ENCODE measurements at regions not wholly inside any gene's neighbourhood (a gene's known extent, or its start where the extent isn't known, plus 50 kb on each side); places are given as distances from the start of the nearest gene placed in this dataset.
A peak's percentile ranks its signal among the peaks of the same experiment; 100 is the strongest.

DNA sequence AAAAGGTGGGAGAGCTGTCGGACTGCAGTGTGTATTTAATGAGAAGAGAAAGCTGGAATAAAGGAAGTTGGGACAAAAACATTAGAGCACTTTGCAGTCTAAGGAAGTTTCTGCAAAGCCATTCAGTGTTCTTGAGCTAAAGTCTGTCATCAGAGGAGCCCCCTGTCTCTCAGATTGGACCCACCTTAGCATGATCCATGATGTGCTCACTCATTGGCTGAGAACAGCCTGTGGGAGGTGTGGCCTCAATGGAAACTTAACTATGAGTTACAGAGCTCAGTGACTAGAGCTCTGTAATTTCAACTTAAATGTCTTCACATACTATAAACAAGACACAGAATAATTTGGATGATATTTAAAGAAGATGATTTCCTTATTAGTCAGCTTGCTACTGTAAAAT, 437.0 kb downstream of the BTBD3 start:
- Histone ChIP-seq H3K27ac (ENCODE audit: low read length) (no peak overlapping the region), H3K4me1 (ENCODE audit: control insufficient read depth, insufficient read depth, low read length) (no peaks in the 10 kb centered on the region), H3K27me3 (ENCODE audit: control insufficient read depth in 1 of 2, insufficient read depth in 2 of 2, low read length in 2 of 2) (no peaks in the 10 kb centered on the region), H3K9ac (ENCODE audit: low read length in 2 of 2) (no peak overlapping the region), H3K9me3 (ENCODE audit: control insufficient read depth in 2 of 2, low read length in 2 of 2) (no peaks in the 10 kb centered on the region), H3K4me3 (ENCODE audit: low read length in 2 of 2) (peak overlapping the region in 1 of 2 donors; percentile 50), H3K36me3 (ENCODE audit: control insufficient read depth in 2 of 2, insufficient read depth in 2 of 2, low read length in 2 of 2) (no peaks in the 10 kb centered on the region)

- H3K27me3 ChIP-seq (ENCODE audit: control insufficient read depth in 1 of 2, insufficient read depth in 2 of 2, low read length in 2 of 2), result no peaks in the 10 kb centered on the region
- no peaks in the 10 kb centered on the region for H3K4me1 ChIP-seq (ENCODE audit: control insufficient read depth, insufficient read depth, low read length)
These were observed 437.5 kb downstream of the BTBD3 start for GRCh38 chr20:12355185-12355584.

GRCh38 chr20:12358006-12358654, 440.4 kb downstream of the BTBD3 start:
- H3K4me1 ChIP-seq (ENCODE audit: control insufficient read depth, insufficient read depth, low read length), result no peaks in the 10 kb centered on the region
- H3K9me3 ChIP-seq (ENCODE audit: control insufficient read depth in 2 of 2, low read length in 2 of 2), result no peaks in the 10 kb centered on the region
- no peaks in the 10 kb centered on the region for H3K36me3 ChIP-seq (ENCODE audit: control insufficient read depth in 2 of 2, insufficient read depth in 2 of 2, low read length in 2 of 2)
- no peak overlapping the region for H3K27ac ChIP-seq (ENCODE audit: low read length)
- H3K27me3 ChIP-seq (ENCODE audit: control insufficient read depth in 1 of 2, insufficient read depth in 2 of 2, low read length in 2 of 2), result no peaks in the 10 kb centered on the region
- H3K9ac ChIP-seq (ENCODE audit: low read length in 2 of 2), result no peak overlapping the region
- no peak overlapping the region for H3K4me3 ChIP-seq (ENCODE audit: low read length in 2 of 2)

More at GRCh38 chr20:12355185-12355584, 437.5 kb downstream of the BTBD3 start:
- Histone ChIP-seq H3K4me3 (ENCODE audit: low read length in 2 of 2) (no peak overlapping the region), H3K9me3 (ENCODE audit: control insufficient read depth in 2 of 2, low read length in 2 of 2) (no peaks in the 10 kb centered on the region), H3K9ac (ENCODE audit: low read length in 2 of 2) (no peak overlapping the region), H3K36me3 (ENCODE audit: control insufficient read depth in 2 of 2, insufficient read depth in 2 of 2, low read length in 2 of 2) (no peaks in the 10 kb centered on the region), H3K27ac (ENCODE audit: low read length) (no peak overlapping the region)

- H3K4me3 ChIP-seq (ENCODE audit: low read length in 2 of 2), result no peak overlapping the region
- no peaks in the 10 kb centered on the region for H3K27me3 ChIP-seq (ENCODE audit: control insufficient read depth in 1 of 2, insufficient read depth in 2 of 2, low read length in 2 of 2)
- H3K4me1 ChIP-seq (ENCODE audit: control insufficient read depth, insufficient read depth, low read length), result no peaks in the 10 kb centered on the region
- H3K9ac ChIP-seq (ENCODE audit: low read length in 2 of 2), result no peak overlapping the region
- no peaks in the 10 kb centered on the region for H3K9me3 ChIP-seq (ENCODE audit: control insufficient read depth in 2 of 2, low read length in 2 of 2)
- no peaks in the 10 kb centered on the region for H3K36me3 ChIP-seq (ENCODE audit: control insufficient read depth in 2 of 2, insufficient read depth in 2 of 2, low read length in 2 of 2)
- H3K27ac ChIP-seq (ENCODE audit: low read length), result no peak overlapping the region
These were observed 440.9 kb downstream of the BTBD3 start for GRCh38 chr20:12358655-12359009.

DNA sequence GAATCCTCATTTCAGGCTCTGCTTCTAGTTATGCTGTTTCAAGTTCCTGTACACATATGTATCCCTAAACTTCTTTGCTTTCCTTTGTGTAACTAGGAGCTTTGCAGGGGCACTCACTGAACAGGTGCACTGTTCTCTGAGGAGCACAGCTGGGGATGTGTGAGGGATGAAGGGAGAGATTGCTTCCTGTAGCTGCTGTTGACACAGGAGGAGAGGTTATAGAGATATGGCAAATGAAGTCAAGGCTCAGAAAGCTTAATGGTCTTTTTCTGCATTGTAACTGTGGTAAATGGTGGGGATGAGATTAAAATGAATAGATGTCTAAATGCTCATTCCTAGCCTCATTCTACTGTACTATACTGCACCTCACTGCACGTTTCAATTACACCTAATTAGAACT, 454.3 kb downstream of the BTBD3 start:
- Histone ChIP-seq H3K27ac (ENCODE audit: low read length) (no peak overlapping the region), H3K4me3 (ENCODE audit: low read length in 2 of 2) (no peak overlapping the region), H3K9ac (ENCODE audit: low read length in 2 of 2) (no peak overlapping the region), H3K27me3 (ENCODE audit: control insufficient read depth in 1 of 2, insufficient read depth in 2 of 2, low read length in 2 of 2) (no peaks in the 10 kb centered on the region), H3K4me1 (ENCODE audit: control insufficient read depth, insufficient read depth, low read length) (no peaks in the 10 kb centered on the region), H3K36me3 (ENCODE audit: control insufficient read depth in 2 of 2, insufficient read depth in 2 of 2, low read length in 2 of 2) (no peaks in the 10 kb centered on the region), H3K9me3 (ENCODE audit: control insufficient read depth in 2 of 2, low read length in 2 of 2) (no peaks in the 10 kb centered on the region)

- H3K27me3 ChIP-seq (ENCODE audit: control insufficient read depth in 1 of 2, insufficient read depth in 2 of 2, low read length in 2 of 2), result no peaks in the 10 kb centered on the region
- H3K36me3 ChIP-seq (ENCODE audit: control insufficient read depth in 2 of 2, insufficient read depth in 2 of 2, low read length in 2 of 2), result no peaks in the 10 kb centered on the region
- no peak overlapping the region for H3K27ac ChIP-seq (ENCODE audit: low read length)
- no peak overlapping the region for H3K4me3 ChIP-seq (ENCODE audit: low read length in 2 of 2)
- H3K9ac ChIP-seq (ENCODE audit: low read length in 2 of 2), result no peak overlapping the region
- no peaks in the 10 kb centered on the region for H3K4me1 ChIP-seq (ENCODE audit: control insufficient read depth, insufficient read depth, low read length)
- H3K9me3 ChIP-seq (ENCODE audit: control insufficient read depth in 2 of 2, low read length in 2 of 2), result no peaks in the 10 kb centered on the region
These were observed 454.9 kb downstream of the BTBD3 start for GRCh38 chr20:12372557-12372956.

- H3K9ac ChIP-seq (ENCODE audit: low read length in 2 of 2), result no peak overlapping the region
These were observed 458.3 kb downstream of the BTBD3 start for GRCh38 chr20:12375967-12376366.

DNA sequence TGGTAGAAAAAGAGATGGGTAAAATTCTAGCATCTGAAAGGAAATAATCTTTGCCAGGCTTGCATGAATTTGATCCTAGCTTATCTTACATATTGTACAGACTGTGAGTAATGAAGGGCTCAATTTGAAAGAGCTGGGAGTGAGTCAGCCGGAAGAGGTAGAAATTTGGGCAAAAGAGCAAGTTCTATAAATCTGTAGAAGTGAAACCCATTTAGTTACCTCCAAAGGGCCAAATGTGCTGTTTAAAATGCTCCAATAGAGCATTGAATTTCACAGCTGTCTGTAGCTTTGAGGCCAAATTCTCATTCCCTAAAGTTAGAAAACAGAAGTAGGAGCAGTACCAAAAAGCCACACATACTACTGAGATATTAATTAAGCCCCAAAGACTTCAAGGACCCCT, 466.1 kb downstream of the BTBD3 start:
- no peak overlapping the region for H3K9ac ChIP-seq (ENCODE audit: low read length in 2 of 2)
- no peaks in the 10 kb centered on the region for H3K9me3 ChIP-seq (ENCODE audit: control insufficient read depth in 2 of 2, low read length in 2 of 2)
- no peak overlapping the region for H3K4me3 ChIP-seq (ENCODE audit: low read length in 2 of 2)
- no peaks in the 10 kb centered on the region for H3K27me3 ChIP-seq (ENCODE audit: control insufficient read depth in 1 of 2, insufficient read depth in 2 of 2, low read length in 2 of 2)
- H3K27ac ChIP-seq (ENCODE audit: low read length), result no peak overlapping the region
- H3K4me1 ChIP-seq (ENCODE audit: control insufficient read depth, insufficient read depth, low read length), result no peaks in the 10 kb centered on the region
- H3K36me3 ChIP-seq (ENCODE audit: control insufficient read depth in 2 of 2, insufficient read depth in 2 of 2, low read length in 2 of 2), result no peaks in the 10 kb centered on the region

More at GRCh38 chr20:12375967-12376366, 458.3 kb downstream of the BTBD3 start:
- Histone ChIP-seq H3K4me1 (ENCODE audit: control insufficient read depth, insufficient read depth, low read length) (no peaks in the 10 kb centered on the region), H3K27ac (ENCODE audit: low read length) (no peak overlapping the region), H3K27me3 (ENCODE audit: control insufficient read depth in 1 of 2, insufficient read depth in 2 of 2, low read length in 2 of 2) (no peaks in the 10 kb centered on the region), H3K36me3 (ENCODE audit: control insufficient read depth in 2 of 2, insufficient read depth in 2 of 2, low read length in 2 of 2) (no peaks in the 10 kb centered on the region), H3K9me3 (ENCODE audit: control insufficient read depth in 2 of 2, low read length in 2 of 2) (no peaks in the 10 kb centered on the region), H3K4me3 (ENCODE audit: low read length in 2 of 2) (no peak overlapping the region)

- no peak overlapping the region for H3K27ac ChIP-seq (ENCODE audit: low read length)
- no peaks in the 10 kb centered on the region for H3K36me3 ChIP-seq (ENCODE audit: control insufficient read depth in 2 of 2, insufficient read depth in 2 of 2, low read length in 2 of 2)
- H3K4me3 ChIP-seq (ENCODE audit: low read length in 2 of 2), result no peak overlapping the region
- no peaks in the 10 kb centered on the region for H3K27me3 ChIP-seq (ENCODE audit: control insufficient read depth in 1 of 2, insufficient read depth in 2 of 2, low read length in 2 of 2)
- H3K9me3 ChIP-seq (ENCODE audit: control insufficient read depth in 2 of 2, low read length in 2 of 2), result no peaks in the 10 kb centered on the region
- H3K9ac ChIP-seq (ENCODE audit: low read length in 2 of 2), result no peak overlapping the region
- H3K4me1 ChIP-seq (ENCODE audit: control insufficient read depth, insufficient read depth, low read length), result no peaks in the 10 kb centered on the region
These were observed 469.1 kb downstream of the BTBD3 start for GRCh38 chr20:12386821-12387220.

GRCh38 chr20:12391099-12391498, 473.4 kb downstream of the BTBD3 start:
- Histone ChIP-seq H3K9ac (ENCODE audit: low read length in 2 of 2) (no peak overlapping the region), H3K27me3 (ENCODE audit: control insufficient read depth in 1 of 2, insufficient read depth in 2 of 2, low read length in 2 of 2) (no peaks in the 10 kb centered on the region), H3K4me1 (ENCODE audit: control insufficient read depth, insufficient read depth, low read length) (no peaks in the 10 kb centered on the region), H3K27ac (ENCODE audit: low read length) (no peak overlapping the region), H3K9me3 (ENCODE audit: control insufficient read depth in 2 of 2, low read length in 2 of 2) (no peaks in the 10 kb centered on the region), H3K36me3 (ENCODE audit: control insufficient read depth in 2 of 2, insufficient read depth in 2 of 2, low read length in 2 of 2) (no peaks in the 10 kb centered on the region), H3K4me3 (ENCODE audit: low read length in 2 of 2) (no peak overlapping the region)

- H3K27ac ChIP-seq (ENCODE audit: low read length), result no peak overlapping the region
- H3K4me1 ChIP-seq (ENCODE audit: control insufficient read depth, insufficient read depth, low read length), result no peaks in the 10 kb centered on the region
- no peak overlapping the region for H3K9ac ChIP-seq (ENCODE audit: low read length in 2 of 2)
- no peak overlapping the region for H3K4me3 ChIP-seq (ENCODE audit: low read length in 2 of 2)
- H3K27me3 ChIP-seq (ENCODE audit: control insufficient read depth in 1 of 2, insufficient read depth in 2 of 2, low read length in 2 of 2), result no peaks in the 10 kb centered on the region
- H3K36me3 ChIP-seq (ENCODE audit: control insufficient read depth in 2 of 2, insufficient read depth in 2 of 2, low read length in 2 of 2), result no peaks in the 10 kb centered on the region
- no peaks in the 10 kb centered on the region for H3K9me3 ChIP-seq (ENCODE audit: control insufficient read depth in 2 of 2, low read length in 2 of 2)
These were observed 477.1 kb downstream of the BTBD3 start for GRCh38 chr20:12394786-12395185.
